DMS53 (cell line): ENCODE measurements at regions not wholly inside any gene's neighbourhood (a gene's known extent, or its start where the extent isn't known, plus 50 kb on each side); places are given as distances from the start of the nearest gene placed in this dataset.
"Not testable (repeated sequence)": the region's sequence is repeated elsewhere in the genome, so short reads cannot be mapped to it uniquely, and the experiment has no call there.

ENCODE experiments used
- DNase-seq: peaks from one replicate; lab custom pipeline; 2025; lab: John Stamatoyannopoulos, UW

- no peak for DNase-seq
Observed at GRCh38 chr16:65622151-65622550, 500.3 kb upstream of the CDH11 start.

GRCh38 chr16:65621640-65622039 lies 499.8 kb upstream of the CDH11 start:
- no peak for DNase-seq

DNA sequence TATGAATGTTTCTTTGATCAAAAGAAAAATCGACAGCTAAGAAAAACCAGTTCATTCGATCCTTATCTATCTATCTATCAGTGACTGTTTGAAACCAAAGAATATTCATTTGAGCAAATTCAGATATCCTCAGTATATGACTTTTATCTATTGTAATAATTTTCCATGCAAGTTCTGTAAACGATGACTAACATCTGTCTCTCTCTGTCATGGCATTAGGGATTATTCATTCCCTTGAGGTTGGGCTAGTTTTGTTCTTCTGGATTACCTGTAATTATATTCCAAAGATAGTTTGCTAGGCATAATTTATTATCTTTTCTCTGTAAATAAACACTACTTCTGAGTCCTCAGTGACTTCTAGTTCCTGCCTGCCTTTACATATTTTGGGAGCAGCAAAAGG lies 497.7 kb upstream of the CDH11 start:
- no peak for DNase-seq

GRCh38 chr16:65618931-65619330 lies 497.1 kb upstream of the CDH11 start:
- no peak for DNase-seq

GRCh38 chr16:65618333-65618732 lies 496.5 kb upstream of the CDH11 start:
- DNase-seq, result no peak

DNA sequence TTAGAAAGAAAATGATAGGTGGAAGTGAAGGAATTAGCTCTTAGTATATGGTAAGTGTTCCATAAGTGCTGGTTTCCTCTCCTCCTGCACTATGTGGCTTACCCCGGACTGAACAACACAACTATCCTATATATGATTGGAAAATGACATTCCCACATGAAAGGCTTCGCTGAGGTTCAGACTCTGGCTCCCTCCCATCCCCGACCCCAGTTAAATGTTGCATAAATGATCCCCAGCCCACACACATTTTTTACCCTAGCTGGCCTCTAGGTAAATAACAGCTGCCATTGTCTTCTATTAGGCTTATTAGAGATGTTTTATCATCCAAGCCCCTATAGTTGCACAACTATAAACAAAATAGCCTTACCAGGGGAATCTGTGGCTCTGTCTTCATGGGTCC lies 495.6 kb upstream of the CDH11 start:
- no peak for DNase-seq

DNA sequence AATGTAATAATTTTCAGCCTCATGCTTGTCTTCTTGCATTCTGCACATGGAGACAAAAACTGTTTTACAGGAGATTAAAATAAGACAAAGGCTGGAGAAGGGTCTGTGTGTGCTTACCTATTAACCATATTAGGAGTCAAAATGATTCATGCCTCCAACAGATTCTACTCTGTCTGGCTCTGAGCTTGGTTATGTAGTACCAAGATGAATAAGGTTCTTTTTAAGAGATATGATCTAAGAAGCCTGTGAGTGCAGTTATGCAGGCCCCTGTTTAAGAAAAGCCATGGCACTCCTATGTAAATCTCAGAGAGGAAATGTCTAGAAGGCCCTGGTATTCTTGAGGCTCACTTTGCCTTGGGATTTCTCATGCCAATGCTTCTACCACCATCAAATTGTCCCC lies 486.6 kb upstream of the CDH11 start:
- DNase-seq, result no peak

DNA sequence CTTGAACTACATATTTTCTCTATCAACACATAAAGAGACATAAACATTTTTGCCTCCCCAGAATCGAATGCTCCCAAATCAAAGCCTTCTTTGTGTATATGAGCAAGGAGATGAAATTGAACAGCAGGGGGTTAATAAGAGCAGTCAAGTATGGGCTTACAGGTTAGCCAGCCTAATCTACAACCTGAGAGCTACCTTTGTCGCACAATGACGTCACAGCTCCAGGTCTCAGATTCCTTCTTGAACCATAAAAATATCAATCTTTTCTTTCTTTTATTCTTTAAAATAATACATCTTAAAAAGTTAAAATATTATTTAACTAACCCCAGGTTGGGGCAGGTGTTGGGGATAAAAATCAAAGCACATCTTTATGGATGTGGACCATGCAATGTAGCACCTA lies 482.9 kb upstream of the CDH11 start:
- no peak for DNase-seq

DNA sequence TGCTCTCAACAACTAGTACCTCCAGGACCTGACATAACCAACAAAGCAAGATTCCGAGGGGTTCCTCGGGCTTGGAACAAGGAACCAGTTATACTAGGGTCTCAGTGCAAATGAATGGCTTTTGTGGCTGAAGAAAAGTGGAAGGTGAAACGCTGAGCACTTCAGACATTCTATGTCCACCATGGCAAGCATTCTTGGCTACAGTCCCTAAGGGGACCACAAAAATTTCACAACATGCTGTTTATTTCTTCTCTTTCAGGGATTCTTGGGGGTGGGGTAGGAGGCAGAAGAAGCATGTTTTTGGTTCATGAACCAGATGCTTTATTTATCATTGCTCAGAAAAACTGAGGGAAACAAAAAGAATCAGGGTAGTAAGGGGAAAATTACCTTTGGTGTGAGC lies 479.9 kb upstream of the CDH11 start:
- DNase-seq, result no peak

DNA sequence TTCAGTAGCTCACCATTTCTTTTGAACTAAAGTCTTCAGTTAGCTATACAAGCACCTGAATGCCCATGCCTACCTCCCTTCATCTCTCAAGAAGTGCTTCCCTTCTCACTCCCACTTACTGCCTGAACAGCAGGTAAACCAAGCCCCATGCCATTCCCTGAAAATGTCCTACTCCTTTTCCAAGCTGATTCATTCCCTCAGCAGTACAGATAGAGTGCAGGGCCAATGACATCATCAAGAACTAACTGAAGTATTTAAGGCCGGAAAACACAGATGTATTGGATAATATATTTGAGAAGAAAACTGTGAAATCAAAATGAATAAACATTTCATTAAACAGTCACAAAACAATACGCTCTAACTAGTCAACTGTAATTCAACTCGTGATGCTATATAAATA lies 478.8 kb upstream of the CDH11 start:
- DNase-seq, result no peak

- no peak for DNase-seq
Observed at GRCh38 chr16:65600046-65600445, 478.2 kb upstream of the CDH11 start.

DNA sequence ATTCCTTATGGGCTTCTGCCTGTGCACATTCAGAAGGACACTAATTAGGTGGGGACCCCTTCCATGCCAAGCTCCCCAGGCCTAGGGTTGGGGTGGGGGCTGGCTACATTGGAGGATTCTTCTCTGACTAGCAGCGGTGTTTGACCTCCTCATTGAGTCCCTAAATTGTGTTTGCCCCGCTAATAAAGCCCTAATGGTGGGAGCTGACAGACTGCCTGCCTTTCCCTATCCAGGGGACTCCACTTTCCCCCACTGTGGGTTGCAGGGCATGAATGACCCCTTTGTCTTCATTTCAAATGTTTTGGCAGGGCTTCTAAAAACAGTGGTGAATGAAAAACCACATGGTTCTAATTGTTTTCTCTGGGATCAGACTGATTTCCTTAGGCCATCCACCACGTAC lies 476.8 kb upstream of the CDH11 start:
- no peak for DNase-seq

DNA sequence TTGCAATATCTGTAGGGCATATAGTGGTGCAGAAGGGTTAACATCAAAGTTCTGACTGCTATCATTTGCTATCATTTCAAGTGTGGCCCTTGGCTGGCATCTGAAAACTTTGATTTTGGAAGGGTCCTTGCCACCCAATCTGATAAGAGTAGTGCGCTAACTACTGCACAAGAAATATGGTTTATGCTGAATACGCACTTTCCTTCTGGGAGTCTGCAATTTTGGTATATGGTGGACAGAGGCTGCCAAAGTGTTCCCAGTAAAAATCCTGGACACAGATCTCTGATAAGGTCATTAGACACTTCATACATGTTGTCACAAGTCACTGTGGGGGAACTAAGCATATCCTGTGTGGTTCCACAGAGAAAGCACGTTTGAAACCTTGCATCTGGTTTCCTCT lies 461.6 kb upstream of the CDH11 start:
- DNase-seq, result no peak

- no peak for DNase-seq
Observed at GRCh38 chr16:65579050-65579449, 457.2 kb upstream of the CDH11 start.

DNA sequence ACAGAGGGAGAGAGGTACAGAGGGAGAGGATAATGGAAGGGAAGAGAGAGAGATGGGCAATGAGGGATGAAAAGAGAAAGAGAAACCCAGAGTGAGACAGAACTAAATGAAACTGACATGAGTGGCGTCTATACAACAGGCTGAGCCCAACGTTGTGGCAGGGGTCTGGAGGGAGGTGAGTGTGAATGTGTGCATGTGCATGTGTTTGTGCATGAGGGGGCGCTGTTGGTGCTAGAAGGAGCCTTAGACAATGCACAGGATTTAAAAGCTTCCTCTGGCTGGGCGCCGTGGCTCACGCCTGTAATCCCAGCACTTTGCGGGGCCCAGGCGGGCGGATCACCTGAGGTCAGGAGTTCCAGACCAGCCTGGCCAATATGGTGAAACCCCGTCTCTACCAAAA lies 454.8 kb upstream of the CDH11 start:
- peak; percentile 2 for DNase-seq

GRCh38 chr16:65576139-65576538 lies 454.3 kb upstream of the CDH11 start:
- no peak for DNase-seq

- no peak for DNase-seq
Observed at GRCh38 chr16:65574326-65574966, 452.6 kb upstream of the CDH11 start.

DNA sequence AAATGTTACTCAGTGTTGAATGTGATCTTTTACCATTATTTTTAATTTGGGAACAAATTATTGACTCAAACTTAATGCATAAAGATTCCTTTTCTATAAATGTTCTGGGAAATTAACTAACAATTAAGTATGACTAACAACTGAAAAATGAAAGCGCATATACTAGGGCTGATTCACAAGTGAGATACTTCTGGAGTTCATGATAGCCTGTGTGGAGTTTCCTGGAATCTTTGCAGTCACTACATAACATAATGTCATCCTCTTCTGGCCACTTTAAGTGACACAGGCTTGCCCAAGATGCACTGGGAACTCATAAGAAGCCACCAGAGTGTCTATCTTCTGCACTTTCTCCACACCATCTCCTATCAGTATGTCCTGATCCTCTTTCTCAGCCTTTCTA lies 450.3 kb upstream of the CDH11 start:
- DNase-seq, result no peak

DNA sequence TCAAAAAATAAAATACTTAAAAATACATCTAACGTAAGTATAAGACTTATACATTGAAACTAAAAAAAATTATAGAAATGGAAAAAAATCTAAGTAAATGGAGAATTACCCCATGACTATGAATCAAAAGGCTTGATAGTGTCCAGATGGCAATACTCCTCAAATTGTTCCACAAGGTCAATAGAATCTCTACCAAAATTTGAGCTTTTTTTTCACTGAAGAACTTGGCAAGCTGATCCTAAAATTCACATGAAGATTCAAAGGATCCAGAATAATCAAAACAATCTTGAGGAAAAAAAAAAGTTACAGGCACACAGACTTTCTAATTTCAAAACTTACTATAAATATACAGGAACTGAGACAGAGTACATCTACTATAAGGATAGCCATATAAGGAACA lies 448.4 kb upstream of the CDH11 start:
- DNase-seq, result no peak

DNA sequence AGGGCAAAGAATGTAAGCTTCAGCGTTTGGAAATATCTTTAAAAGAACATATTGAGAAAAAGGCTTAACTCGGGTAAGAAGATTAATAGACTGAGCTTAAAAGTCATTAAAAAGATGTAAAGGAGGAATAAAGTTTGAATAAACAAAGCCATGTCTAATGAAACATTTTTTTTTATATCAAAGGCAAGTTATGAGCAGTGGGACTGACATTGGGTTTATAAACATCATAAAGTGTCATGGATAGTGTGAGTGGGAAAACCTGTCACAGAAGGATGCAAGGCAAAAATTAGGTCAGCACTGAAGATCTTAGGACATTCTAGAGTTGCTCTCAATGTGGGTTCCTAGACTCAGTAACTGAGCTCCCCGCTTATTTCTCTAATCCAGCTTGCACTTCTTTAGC lies 438.0 kb upstream of the CDH11 start:
- no peak for DNase-seq

- not testable (repeated sequence) for DNase-seq
Observed at GRCh38 chr16:65549689-65550088, 427.8 kb upstream of the CDH11 start.

DNA sequence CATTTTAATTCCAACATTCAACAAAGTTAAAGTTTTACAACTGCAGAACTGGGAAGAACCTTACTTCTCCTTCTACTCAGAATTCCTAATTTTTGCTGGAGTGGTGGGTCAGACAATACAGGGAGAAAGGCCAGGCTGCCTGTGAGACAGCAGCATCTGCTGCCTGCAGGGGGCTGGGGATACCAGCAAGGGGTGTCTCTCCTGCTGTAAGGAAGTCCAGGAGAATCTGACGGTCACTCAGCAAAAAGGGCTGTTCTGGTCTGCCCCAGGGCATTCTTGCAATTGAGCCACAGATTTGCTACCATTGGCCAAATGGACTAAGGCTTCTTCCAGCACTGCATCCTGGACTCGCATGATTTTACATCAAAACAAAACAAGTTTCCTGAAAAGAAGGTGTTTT lies 426.6 kb upstream of the CDH11 start:
- DNase-seq, result no peak

GRCh38 chr16:65547772-65548446 lies 426.0 kb upstream of the CDH11 start:
- no peak for DNase-seq

GRCh38 chr16:65546353-65546791 lies 424.5 kb upstream of the CDH11 start:
- no peak for DNase-seq
